HG02870 (cell line): ENCODE measurements at regions not wholly inside any gene's neighbourhood (a gene's known extent, or its start where the extent isn't known, plus 50 kb on each side); places are given as distances from the start of the nearest gene placed in this dataset.

Experiments
- ATAC-seq: cut with Tn5 transposase; IDR thresholded peaks from one replicate; pipeline ENCODE4 v1.9.1; 2021; ENCODE audit warnings: mild to moderate bottlenecking, moderate library complexity; ENCODE audit not compliant: unreplicated experiment

GRCh38 chr17:77506371-77506991 lies 365.7 kb downstream of the SEC14L1 start:
- no peak for ATAC-seq

- no peak for ATAC-seq
These were observed 366.5 kb downstream of the SEC14L1 start for GRCh38 chr17:77507111-77507885.

- ATAC-seq = no peak
These were observed 367.4 kb downstream of the SEC14L1 start for GRCh38 chr17:77508047-77508715.

- no peak for ATAC-seq
These were observed 368.3 kb downstream of the SEC14L1 start for GRCh38 chr17:77509089-77509488.

DNA sequence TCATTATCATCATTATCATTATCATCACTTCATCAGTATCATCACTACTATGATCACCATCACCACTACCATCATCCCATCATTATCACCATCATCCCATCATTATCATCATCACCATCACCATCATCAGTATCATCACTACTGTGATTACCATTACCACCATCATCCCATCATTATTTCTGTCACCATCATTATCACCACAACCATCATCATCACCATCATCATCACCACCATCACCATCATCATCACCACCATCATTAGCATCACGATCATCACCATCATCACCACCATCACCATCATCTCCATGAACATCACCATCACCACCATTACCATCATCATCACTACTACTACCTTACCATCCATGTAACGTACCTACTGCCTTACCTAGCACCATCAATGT lies 368.8 kb downstream of the SEC14L1 start:
- no peak for ATAC-seq

GRCh38 chr17:77510133-77510796 lies 369.5 kb downstream of the SEC14L1 start:
- ATAC-seq = no peak

DNA sequence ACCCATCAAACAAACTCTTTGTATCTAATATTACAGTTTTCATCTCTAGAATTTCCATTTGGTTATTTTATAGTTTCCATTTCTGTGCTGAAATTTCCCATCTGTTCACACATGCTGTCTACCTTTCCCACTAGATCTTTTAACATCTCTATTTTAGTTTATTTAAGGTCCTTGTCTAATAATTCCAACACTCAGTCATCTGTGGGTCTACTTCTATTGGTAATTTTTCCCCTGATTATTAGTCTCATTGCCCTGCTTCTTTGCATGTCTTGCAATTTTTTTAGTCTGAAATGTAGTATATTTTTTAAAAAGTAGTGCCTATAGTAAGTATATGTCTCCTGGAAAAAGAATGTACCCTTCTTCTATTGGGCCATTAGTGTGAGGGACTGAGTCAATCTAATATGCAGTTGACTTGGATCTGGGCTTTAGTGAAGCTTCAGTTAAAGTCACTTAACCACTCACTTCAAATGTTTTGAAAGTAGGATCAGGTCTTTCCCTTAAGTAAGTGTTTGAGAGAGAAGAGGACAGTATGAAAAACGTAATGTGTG lies 370.8 kb downstream of the SEC14L1 start:
- no peak for ATAC-seq

DNA sequence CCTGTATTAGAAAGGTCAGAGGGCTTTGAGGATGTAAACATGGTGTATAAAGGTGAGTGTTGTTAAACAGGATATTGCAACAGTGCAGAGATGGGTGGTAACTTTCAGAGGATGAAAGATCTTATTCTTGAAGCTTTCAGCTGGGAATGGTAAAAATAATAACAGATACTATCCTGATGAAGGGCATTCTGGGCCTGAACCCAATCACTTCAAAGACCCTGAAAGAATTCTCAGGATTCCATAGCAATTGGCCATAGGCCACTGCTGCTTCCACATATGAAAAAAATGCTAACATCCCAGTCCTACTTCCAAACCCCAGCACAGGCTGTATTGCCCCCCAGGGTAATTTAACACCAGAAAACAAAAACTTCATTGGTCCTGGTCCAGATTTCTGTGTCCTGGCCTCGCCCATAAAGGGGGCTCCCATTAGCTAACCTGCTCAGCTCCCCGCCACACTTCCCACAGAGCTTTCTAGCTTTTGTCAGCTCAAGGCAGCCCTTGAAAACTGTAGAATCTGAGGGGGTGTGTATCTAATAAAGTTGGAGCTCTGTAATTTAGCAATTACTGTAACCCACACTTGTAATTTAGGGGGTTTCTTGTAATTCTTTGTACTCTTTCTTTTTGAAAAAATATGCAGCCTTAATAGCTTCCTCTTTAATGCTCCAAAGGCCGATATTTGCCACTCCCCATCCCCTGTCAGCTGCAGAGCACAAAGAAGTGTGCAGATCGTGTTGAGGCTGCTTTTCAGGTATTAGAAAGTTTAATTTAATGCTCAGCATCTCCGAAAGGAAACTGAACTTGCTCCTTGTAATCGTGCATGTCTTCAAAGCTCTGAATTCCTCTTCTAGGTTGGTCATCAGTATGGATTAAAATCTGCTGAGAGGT lies 371.5 kb downstream of the SEC14L1 start:
- no peak for ATAC-seq

DNA sequence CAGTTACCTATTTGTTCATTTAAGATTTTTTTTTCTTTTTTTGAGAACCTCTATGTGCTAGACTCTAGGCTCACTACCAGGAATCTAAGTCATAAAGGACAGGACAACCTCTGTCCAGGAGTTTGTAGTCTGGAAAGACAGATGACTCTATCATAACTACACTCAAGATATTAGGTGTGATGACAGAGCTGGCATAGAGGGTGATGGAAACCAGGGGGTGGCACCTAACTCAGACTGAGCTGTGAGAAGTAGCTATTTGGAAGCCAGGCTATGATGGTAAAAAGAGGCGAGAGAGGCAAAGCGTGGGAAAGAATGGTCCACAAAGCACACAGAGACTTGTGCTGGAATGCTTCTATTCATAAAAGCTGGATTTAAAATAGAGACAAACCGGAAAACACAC lies 372.3 kb downstream of the SEC14L1 start:
- ATAC-seq = no peak

DNA sequence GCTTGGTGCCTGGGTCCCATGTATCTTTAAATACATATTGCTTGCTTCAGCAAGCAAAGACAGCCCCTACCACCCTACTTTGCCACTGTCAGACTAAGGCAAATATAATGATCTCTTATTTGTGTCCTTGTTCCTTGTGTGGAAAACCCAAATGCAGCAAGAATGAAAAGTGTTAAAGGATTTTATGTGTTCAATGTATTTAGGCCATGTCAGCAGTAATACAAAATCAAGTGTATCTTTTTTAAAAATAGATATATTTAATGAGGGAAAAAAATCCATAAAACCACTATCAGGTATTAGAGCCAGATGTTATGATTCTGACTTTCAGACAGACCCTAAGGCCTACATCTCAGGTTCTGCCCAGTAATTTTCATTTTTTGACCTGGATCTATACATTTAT lies 374.5 kb downstream of the SEC14L1 start:
- no peak for ATAC-seq

GRCh38 chr17:77516902-77517301 lies 376.1 kb downstream of the SEC14L1 start:
- no peak for ATAC-seq

- no peak for ATAC-seq
These were observed 380.3 kb downstream of the SEC14L1 start for GRCh38 chr17:77521076-77521475.

GRCh38 chr17:77523540-77523939 lies 382.8 kb downstream of the SEC14L1 start:
- ATAC-seq = no peak

DNA sequence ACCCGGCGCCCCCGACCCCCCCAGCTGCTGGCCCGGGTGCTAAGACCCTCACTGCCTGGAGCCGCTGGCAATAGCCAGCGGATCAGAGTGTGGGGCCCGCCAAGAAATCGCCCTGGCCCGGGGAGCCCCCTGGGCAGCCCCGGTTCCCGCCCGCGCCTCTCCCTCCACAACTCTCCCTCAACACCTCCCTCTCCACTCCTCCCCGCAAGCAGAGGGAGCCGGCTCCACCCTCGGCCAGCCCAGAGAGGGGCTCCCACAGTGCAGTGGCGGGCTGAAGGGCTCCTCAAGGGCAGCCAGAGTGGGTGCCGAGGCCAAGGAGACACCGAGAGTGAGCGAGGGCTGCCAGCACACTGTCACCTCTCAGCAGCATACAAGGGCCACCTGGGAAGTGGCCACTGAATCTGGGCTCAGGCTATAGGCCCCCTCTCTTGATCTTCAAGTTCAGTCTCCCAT lies 385.5 kb downstream of the SEC14L1 start:
- ATAC-seq = no peak

DNA sequence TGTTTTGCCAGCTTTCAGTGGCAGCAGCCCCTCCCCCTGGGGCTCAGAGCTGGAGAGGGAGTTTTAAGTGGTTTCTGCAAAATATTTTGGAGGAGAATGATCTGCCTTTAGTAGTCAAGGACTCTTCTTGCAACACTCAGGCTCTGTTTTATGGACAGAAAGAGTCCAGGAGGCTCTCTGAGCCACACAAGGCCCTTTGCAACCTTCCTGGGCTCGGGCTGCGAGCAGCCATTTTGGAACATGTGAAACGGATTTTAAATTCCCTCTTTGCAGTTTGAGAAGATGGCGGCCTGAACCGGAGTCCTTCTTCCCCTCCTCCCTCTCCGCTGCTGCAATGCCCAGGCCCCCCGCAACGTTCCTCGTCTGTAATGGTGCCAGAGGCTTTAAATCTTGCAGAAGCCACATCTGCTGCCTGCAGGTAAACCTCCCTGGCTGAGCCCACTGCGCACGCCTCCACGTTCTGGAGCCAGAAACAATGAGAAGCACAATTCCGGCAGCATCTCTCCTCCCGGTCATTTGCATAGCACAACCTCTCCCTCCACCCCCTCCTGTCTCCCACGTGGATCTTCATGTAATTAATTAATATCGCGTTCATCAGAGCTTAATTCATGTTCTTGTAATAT lies 386.1 kb downstream of the SEC14L1 start:
- ATAC-seq = no peak

- no peak for ATAC-seq
These were observed 386.6 kb downstream of the SEC14L1 start for GRCh38 chr17:77527409-77527808.

GRCh38 chr17:77527836-77528505 lies 387.2 kb downstream of the SEC14L1 start:
- no peak for ATAC-seq

GRCh38 chr17:77528516-77529327 lies 388.0 kb downstream of the SEC14L1 start:
- no peak for ATAC-seq
